ENCODE measurements at regions not wholly inside any gene's neighbourhood (a gene's known extent, or its start where the extent isn't known, plus 50 kb on each side); places are given as distances from the start of the nearest gene placed in this dataset.

DNA sequence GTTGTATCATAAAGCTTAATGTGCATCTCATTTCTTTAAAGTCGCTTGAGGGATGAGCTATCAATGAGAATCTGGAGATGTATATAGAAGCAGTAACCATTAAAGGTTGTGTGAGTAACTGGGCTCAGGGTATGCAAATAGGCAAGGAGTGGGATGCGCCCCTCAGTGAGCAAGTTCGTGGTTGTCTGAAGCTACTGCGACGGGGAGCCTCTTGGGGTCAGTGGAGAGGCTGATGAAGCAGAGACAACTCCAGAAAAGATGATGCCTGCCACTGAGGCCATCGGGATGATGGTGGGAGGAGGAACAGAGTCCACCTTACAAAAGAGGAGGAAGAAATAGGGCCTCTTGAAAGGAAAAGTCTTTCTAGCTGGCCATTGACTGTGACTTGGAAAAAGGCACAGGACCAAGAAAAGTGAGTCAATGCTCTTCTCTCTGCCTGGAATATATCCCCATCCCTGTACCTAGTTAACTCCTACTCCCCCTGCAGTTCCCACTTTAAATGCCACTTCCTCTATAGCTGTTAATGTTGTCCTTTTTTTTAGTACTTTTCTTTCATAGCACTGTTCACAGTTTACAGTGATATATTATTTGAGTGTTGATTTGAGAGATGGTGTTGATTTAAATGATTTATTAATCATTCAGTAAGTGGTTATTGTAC is 51.4 kb upstream of the LSM6 start:
- TF ChIP-seq, protein P1, sequence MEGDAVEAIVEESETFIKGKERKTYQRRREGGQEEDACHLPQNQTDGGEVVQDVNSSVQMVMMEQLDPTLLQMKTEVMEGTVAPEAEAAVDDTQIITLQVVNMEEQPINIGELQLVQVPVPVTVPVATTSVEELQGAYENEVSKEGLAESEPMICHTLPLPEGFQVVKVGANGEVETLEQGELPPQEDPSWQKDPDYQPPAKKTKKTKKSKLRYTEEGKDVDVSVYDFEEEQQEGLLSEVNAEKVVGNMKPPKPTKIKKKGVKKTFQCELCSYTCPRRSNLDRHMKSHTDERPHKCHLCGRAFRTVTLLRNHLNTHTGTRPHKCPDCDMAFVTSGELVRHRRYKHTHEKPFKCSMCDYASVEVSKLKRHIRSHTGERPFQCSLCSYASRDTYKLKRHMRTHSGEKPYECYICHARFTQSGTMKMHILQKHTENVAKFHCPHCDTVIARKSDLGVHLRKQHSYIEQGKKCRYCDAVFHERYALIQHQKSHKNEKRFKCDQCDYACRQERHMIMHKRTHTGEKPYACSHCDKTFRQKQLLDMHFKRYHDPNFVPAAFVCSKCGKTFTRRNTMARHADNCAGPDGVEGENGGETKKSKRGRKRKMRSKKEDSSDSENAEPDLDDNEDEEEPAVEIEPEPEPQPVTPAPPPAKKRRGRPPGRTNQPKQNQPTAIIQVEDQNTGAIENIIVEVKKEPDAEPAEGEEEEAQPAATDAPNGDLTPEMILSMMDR (IDR thresholded peaks at IDR 0.05; ENCODE audit: poor library complexity, severe bottlenecking) = no peak
- TF ChIP-seq EP300 (conservative IDR thresholded peaks at IDR 0.05; ENCODE audit: poor library complexity, severe bottlenecking) = no peak
- no peak for TF ChIP-seq POLR2AphosphoS5 (IDR thresholded peaks at IDR 0.05)
